ENCODE measurements at regions not wholly inside any gene's neighbourhood (a gene's known extent, or its start where the extent isn't known, plus 50 kb on each side); places are given as distances from the start of the nearest gene placed in this dataset.

DNA sequence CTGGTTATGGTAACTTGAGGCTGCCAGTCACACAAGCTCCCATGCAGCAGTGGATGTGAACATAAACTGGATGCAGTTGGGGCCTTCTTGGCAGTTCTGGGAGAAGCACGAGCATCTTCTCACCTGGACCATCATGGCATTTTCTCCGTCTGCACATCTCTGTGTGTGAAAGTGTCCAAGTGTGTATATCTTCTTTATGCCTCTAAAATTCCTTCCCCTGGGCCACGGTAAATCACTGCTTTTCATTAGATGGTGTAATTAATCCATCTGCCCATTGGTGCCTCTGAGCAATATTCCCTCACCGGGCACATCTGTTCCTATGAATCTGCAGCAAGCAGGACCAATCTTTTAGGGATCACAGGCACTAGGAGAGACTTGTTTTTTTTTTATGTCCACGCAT lies 138.0 kb downstream of the MAP3K7 start:
- 100% methylated on average over 2 of the region's 5 CpGs for WGBS (ENCODE audit: insufficient coverage)

DNA sequence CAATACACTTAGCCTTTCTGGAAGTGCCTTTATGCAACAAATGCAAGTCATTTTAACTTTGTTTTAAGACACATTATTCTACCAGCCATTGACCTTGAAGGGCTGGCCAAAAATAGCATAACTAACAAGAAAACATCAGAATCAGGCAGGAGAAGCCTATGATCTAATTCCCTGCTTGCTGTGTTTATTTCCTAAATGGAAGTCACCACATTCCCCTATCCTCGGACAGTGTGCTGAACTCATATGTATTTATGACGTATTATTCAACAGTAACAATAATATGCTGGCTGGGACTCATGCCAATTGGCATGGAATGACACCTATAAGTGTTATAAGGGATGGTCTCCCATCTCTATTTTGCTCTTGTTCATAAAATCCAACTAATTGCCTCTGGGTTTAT lies 140.7 kb downstream of the MAP3K7 start:
- Histone ChIP-seq H3K4me1 (ENCODE audit: control extremely low read depth in 1 of 4, control insufficient read depth in 4 of 4, insufficient read depth in 4 of 4, low read length in 3 of 4) (no peaks in the 10 kb centered on the region), H3K36me3 (ENCODE audit: control insufficient read depth in 4 of 4, insufficient read depth in 4 of 4, low read length in 3 of 4) (no peaks in the 10 kb centered on the region), H3K9me3 (ENCODE audit: control extremely low read depth in 1 of 5, control insufficient read depth in 4 of 5, insufficient read depth in 2 of 5, low read depth in 1 of 5, low read length in 4 of 5) (no peaks in the 10 kb centered on the region), H3K27me3 (replicated peaks in 2 of 5; ENCODE audit: control insufficient read depth in 4 of 5, insufficient read depth in 5 of 5, low read length in 4 of 5) (no peaks in the 10 kb centered on the region), H3K4me3 (ENCODE audit: control insufficient read depth in 1 of 7, extremely low read depth in 1 of 7, insufficient read depth in 4 of 7, low read depth in 2 of 7, low read length in 6 of 7) (no peak overlapping the region), H3K27ac (ENCODE audit: insufficient read depth in 1 of 2, low read depth in 1 of 2, low read length in 2 of 2, poor library complexity in 1 of 2, severe bottlenecking in 2 of 2) (no peak overlapping the region)
- no peak for DNase-seq
- WGBS (ENCODE audit: insufficient coverage) = no CpG with 5 or more reads among the region's 2 CpGs
- POLR2A ChIA-PET = no interaction called here
- CTCF ChIA-PET = no interaction called here

More for the DNA sequence above, 138.0 kb downstream of the MAP3K7 start:
- Histone ChIP-seq H3K27me3 (replicated peaks in 2 of 5; ENCODE audit: control insufficient read depth in 4 of 5, insufficient read depth in 5 of 5, low read length in 4 of 5) (no peaks in the 10 kb centered on the region), H3K4me3 (ENCODE audit: control insufficient read depth in 1 of 7, extremely low read depth in 1 of 7, insufficient read depth in 4 of 7, low read depth in 2 of 7, low read length in 6 of 7) (no peak overlapping the region), H3K27ac (ENCODE audit: insufficient read depth in 1 of 2, low read depth in 1 of 2, low read length in 2 of 2, poor library complexity in 1 of 2, severe bottlenecking in 2 of 2) (no peak overlapping the region), H3K9me3 (ENCODE audit: control extremely low read depth in 1 of 5, control insufficient read depth in 4 of 5, insufficient read depth in 2 of 5, low read depth in 1 of 5, low read length in 4 of 5) (no peaks in the 10 kb centered on the region), H3K4me1 (ENCODE audit: control extremely low read depth in 1 of 4, control insufficient read depth in 4 of 4, insufficient read depth in 4 of 4, low read length in 3 of 4) (no peaks in the 10 kb centered on the region), H3K36me3 (ENCODE audit: control insufficient read depth in 4 of 4, insufficient read depth in 4 of 4, low read length in 3 of 4) (no peaks in the 10 kb centered on the region)
- CTCF ChIA-PET = no interaction called here
- POLR2A ChIA-PET = no interaction called here
- no peak for DNase-seq

DNA sequence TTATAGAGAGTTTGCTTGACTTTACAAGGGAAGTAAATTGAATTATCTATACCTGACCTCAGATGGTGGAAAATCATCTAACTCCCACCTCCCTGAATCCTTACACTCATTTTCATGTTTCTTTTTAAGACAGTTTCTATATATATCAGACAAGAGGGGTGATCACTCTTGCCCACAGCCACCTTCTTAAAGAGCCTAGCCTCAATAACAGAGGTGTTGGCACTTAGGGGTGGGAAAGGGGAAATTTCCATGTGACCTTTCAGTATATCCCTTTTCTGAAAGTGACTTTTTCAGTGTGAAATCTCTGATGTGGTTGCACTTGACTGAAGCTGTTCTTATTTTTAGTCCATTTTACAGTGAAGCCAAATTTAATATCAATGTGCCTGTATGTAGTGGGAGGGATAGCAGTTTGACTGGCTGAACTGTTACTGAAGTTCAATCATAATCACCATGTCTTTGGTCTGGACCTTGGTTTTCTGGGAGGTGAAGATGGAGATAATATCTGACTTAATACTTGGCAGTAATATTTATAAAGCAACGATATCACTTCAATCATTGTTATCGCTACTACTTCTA lies 141.3 kb downstream of the MAP3K7 start:
- ChIA-PET CTCF (no interaction called here), POLR2A (no interaction called here)
- WGBS (ENCODE audit: insufficient coverage) = 100% methylated on average over 2 of the region's 2 CpGs

DNA sequence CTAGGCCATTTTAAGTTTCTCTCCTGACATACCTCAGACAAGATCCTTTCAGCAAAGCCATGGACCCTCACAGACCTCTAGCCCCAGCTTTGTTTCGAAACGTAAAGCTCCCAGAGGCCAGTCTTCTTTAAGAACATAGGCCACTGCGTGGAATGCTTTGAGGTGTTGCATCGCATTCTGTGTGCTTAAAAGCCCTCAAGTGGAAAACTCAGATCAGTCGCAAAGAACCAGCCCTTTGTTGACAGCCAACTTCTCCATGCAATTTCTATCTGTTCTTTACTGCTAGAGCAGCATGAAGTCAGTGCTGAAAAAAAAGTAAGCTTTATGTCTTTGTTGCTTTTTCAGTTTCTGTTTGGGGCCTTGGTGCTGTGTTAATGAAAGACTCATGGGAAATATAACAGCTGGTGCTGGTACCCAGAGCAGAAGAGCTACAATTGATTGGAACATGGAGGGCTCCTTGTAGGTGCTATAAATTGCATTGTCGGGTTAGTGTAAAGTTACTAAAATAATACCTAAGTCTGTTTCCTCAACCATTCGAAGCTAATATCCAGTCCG lies 142.6 kb downstream of the MAP3K7 start:
- no peak overlapping the region for H3K27ac ChIP-seq (ENCODE audit: insufficient read depth in 1 of 2, low read depth in 1 of 2, low read length in 2 of 2, poor library complexity in 1 of 2, severe bottlenecking in 2 of 2)
- DNase-seq = no peak
- ChIA-PET POLR2A (interaction anchor here (0.6 kb wide), 1 partner anchor 31 kb away, joined by 3 read pairs; no protein-coding TSS in a partner anchor), CTCF (interaction anchor here (0.8 to 1.3 kb wide), 2 partner anchors 10 to 12 kb away, joined by 3 to 5 read pairs; no protein-coding TSS in a partner anchor)
- H3K36me3 ChIP-seq (ENCODE audit: control insufficient read depth in 4 of 4, insufficient read depth in 4 of 4, low read length in 3 of 4) = no peaks in the 10 kb centered on the region
- no peaks in the 10 kb centered on the region for H3K4me1 ChIP-seq (ENCODE audit: control extremely low read depth in 1 of 4, control insufficient read depth in 4 of 4, insufficient read depth in 4 of 4, low read length in 3 of 4)
- no peak overlapping the region for H3K4me3 ChIP-seq (ENCODE audit: control insufficient read depth in 1 of 7, extremely low read depth in 1 of 7, insufficient read depth in 4 of 7, low read depth in 2 of 7, low read length in 6 of 7)
- no peaks in the 10 kb centered on the region for H3K27me3 ChIP-seq (replicated peaks in 2 of 5; ENCODE audit: control insufficient read depth in 4 of 5, insufficient read depth in 5 of 5, low read length in 4 of 5)
- no peaks in the 10 kb centered on the region for H3K9me3 ChIP-seq (ENCODE audit: control extremely low read depth in 1 of 5, control insufficient read depth in 4 of 5, insufficient read depth in 2 of 5, low read depth in 1 of 5, low read length in 4 of 5)
- WGBS (ENCODE audit: insufficient coverage) = 91% methylated on average over 7 of the region's 8 CpGs

More for the DNA sequence above, 141.3 kb downstream of the MAP3K7 start:
- no peaks in the 10 kb centered on the region for H3K27me3 ChIP-seq (replicated peaks in 2 of 5; ENCODE audit: control insufficient read depth in 4 of 5, insufficient read depth in 5 of 5, low read length in 4 of 5)
- no peaks in the 10 kb centered on the region for H3K9me3 ChIP-seq (ENCODE audit: control extremely low read depth in 1 of 5, control insufficient read depth in 4 of 5, insufficient read depth in 2 of 5, low read depth in 1 of 5, low read length in 4 of 5)
- H3K27ac ChIP-seq (ENCODE audit: insufficient read depth in 1 of 2, low read depth in 1 of 2, low read length in 2 of 2, poor library complexity in 1 of 2, severe bottlenecking in 2 of 2) = no peak overlapping the region
- no peak overlapping the region for H3K4me3 ChIP-seq (ENCODE audit: control insufficient read depth in 1 of 7, extremely low read depth in 1 of 7, insufficient read depth in 4 of 7, low read depth in 2 of 7, low read length in 6 of 7)
- DNase-seq = no peak
- H3K36me3 ChIP-seq (ENCODE audit: control insufficient read depth in 4 of 4, insufficient read depth in 4 of 4, low read length in 3 of 4) = no peaks in the 10 kb centered on the region
- no peaks in the 10 kb centered on the region for H3K4me1 ChIP-seq (ENCODE audit: control extremely low read depth in 1 of 4, control insufficient read depth in 4 of 4, insufficient read depth in 4 of 4, low read length in 3 of 4)

DNA sequence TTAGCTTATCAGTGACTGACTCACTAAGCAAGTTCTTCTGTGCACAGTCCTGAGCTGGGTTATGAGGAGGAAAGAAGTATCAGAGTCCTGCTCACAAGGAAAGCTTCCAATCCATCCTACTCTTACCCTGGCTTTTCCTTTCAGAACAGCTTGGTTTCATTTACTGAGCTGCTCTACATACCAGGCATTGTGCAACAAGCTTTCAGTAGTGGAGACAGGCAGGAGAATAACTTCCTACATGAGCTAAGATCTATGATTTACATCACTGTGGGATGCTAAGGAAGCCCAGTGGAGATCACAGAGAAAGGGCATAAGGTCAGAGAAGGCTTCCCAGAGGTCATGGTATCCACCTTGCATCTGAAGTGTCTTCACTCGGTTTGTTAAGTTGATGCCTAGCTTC lies 144.5 kb downstream of the MAP3K7 start:
- H3K27me3 ChIP-seq (replicated peaks in 2 of 5; ENCODE audit: control insufficient read depth in 4 of 5, insufficient read depth in 5 of 5, low read length in 4 of 5) = no peaks in the 10 kb centered on the region
- ChIA-PET CTCF (interaction anchor here (1.1 to 1.2 kb wide), 3 partner anchors 9 to 484 kb away, joined by 3 to 5 read pairs (median 3); no protein-coding TSS in a partner anchor), POLR2A (no interaction called here)
- H3K27ac ChIP-seq (ENCODE audit: insufficient read depth in 1 of 2, low read depth in 1 of 2, low read length in 2 of 2, poor library complexity in 1 of 2, severe bottlenecking in 2 of 2) = no peak overlapping the region
- WGBS (ENCODE audit: insufficient coverage) = 88% methylated on average over 1 of the region's 1 CpG
- H3K9me3 ChIP-seq (ENCODE audit: control extremely low read depth in 1 of 5, control insufficient read depth in 4 of 5, insufficient read depth in 2 of 5, low read depth in 1 of 5, low read length in 4 of 5) = no peaks in the 10 kb centered on the region
- DNase-seq = no peak
- H3K4me1 ChIP-seq (ENCODE audit: control extremely low read depth in 1 of 4, control insufficient read depth in 4 of 4, insufficient read depth in 4 of 4, low read length in 3 of 4) = no peaks in the 10 kb centered on the region
- no peaks in the 10 kb centered on the region for H3K36me3 ChIP-seq (ENCODE audit: control insufficient read depth in 4 of 4, insufficient read depth in 4 of 4, low read length in 3 of 4)
- no peak overlapping the region for H3K4me3 ChIP-seq (ENCODE audit: control insufficient read depth in 1 of 7, extremely low read depth in 1 of 7, insufficient read depth in 4 of 7, low read depth in 2 of 7, low read length in 6 of 7)

DNA sequence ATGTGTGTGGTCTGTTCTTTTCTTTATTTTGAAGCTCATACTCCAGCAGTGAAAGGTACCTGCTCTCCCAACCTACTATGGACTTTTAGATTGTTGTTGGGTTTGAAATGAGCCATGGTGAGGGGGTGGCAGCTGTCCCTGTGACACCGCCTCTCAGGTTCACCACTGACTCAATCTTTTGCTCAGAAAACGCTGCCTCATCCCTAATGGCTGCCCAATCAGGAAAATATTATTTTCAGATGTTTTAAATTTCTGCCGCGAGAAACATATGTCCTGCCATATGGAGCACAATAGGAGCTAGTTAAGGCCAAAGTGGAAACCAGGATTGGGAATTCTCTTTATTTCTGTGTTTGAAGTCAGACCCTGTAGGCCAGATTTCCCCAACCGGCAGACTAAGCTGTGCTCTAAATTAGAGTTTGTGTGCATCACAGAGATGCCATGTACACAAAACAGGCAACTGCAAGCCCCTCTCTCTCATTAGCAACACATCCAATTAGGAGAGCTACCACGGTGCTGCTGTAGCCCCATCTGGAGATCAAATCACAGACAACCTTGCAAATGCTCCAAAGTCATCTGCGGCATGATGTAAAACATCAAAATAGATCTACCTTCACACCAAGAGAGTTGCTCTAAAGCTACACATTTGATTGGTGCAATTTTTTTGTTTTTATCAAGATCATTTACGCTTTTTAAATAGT lies 144.1 kb upstream of the BACH2 start:
- Histone ChIP-seq H3K9me3 (ENCODE audit: control extremely low read depth in 1 of 5, control insufficient read depth in 4 of 5, insufficient read depth in 2 of 5, low read depth in 1 of 5, low read length in 4 of 5) (no peaks in the 10 kb centered on the region), H3K36me3 (ENCODE audit: control insufficient read depth in 4 of 4, insufficient read depth in 4 of 4, low read length in 3 of 4) (no peaks in the 10 kb centered on the region), H3K27ac (ENCODE audit: insufficient read depth in 1 of 2, low read depth in 1 of 2, low read length in 2 of 2, poor library complexity in 1 of 2, severe bottlenecking in 2 of 2) (no peak overlapping the region), H3K4me3 (ENCODE audit: control insufficient read depth in 1 of 7, extremely low read depth in 1 of 7, insufficient read depth in 4 of 7, low read depth in 2 of 7, low read length in 6 of 7) (no peak overlapping the region), H3K27me3 (replicated peaks in 2 of 5; ENCODE audit: control insufficient read depth in 4 of 5, insufficient read depth in 5 of 5, low read length in 4 of 5) (no peaks in the 10 kb centered on the region), H3K4me1 (ENCODE audit: control extremely low read depth in 1 of 4, control insufficient read depth in 4 of 4, insufficient read depth in 4 of 4, low read length in 3 of 4) (no peaks in the 10 kb centered on the region)
- CTCF ChIA-PET = interaction anchor here (1.0 to 1.2 kb wide), 2 partner anchors 21 to 35 kb away, joined by 3 read pairs; no protein-coding TSS in a partner anchor
- DNase-seq = no peak
- 95% methylated on average over 5 of the region's 8 CpGs for WGBS (ENCODE audit: insufficient coverage)
- POLR2A ChIA-PET = no interaction called here

DNA sequence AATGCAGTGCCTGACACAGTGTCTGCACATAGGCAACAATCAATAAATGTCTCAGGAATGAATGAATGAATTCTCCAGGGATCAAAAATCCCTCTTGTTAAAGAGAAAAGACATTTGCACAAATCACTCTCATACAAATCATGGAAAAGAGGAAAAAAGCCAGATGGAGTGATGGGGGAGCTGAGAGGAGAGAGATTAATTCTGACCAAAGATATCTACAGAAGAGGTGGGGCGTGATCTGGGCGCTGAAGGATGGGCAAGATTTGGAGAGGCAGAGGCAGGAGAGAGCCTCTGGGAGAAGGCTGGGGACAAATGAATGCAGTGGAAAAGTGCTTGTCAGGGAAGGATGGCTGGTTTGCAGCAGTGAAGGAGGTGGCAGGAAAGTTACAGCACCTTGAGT lies 142.9 kb upstream of the BACH2 start:
- no peaks in the 10 kb centered on the region for H3K36me3 ChIP-seq (ENCODE audit: control insufficient read depth in 4 of 4, insufficient read depth in 4 of 4, low read length in 3 of 4)
- H3K4me1 ChIP-seq (ENCODE audit: control extremely low read depth in 1 of 4, control insufficient read depth in 4 of 4, insufficient read depth in 4 of 4, low read length in 3 of 4) = no peaks in the 10 kb centered on the region
- H3K27ac ChIP-seq (ENCODE audit: insufficient read depth in 1 of 2, low read depth in 1 of 2, low read length in 2 of 2, poor library complexity in 1 of 2, severe bottlenecking in 2 of 2) = no peak overlapping the region
- H3K27me3 ChIP-seq (replicated peaks in 2 of 5; ENCODE audit: control insufficient read depth in 4 of 5, insufficient read depth in 5 of 5, low read length in 4 of 5) = no peaks in the 10 kb centered on the region
- CTCF ChIA-PET = no interaction called here
- 100% methylated on average over 2 of the region's 2 CpGs for whole genome bisulfite sequencing (ENCODE audit: insufficient coverage)
- POLR2A ChIA-PET = no interaction called here
- DNase-seq = no peak
- peaks cover 0 to 2% (median 0%) of the 10 kb centered on the region in 5 experiments for H3K9me3 ChIP-seq (ENCODE audit: control extremely low read depth in 1 of 5, control insufficient read depth in 4 of 5, insufficient read depth in 2 of 5, low read depth in 1 of 5, low read length in 4 of 5)
- no peak overlapping the region for H3K4me3 ChIP-seq (ENCODE audit: control insufficient read depth in 1 of 7, extremely low read depth in 1 of 7, insufficient read depth in 4 of 7, low read depth in 2 of 7, low read length in 6 of 7)
